ENCODE measurements at regions not wholly inside any gene's neighbourhood (a gene's known extent, or its start where the extent isn't known, plus 50 kb on each side); places are given as distances from the start of the nearest gene placed in this dataset.
"Not testable (repeated sequence)": the region's sequence is repeated elsewhere in the genome, so short reads cannot be mapped to it uniquely, and the experiment has no call there.

DNA sequence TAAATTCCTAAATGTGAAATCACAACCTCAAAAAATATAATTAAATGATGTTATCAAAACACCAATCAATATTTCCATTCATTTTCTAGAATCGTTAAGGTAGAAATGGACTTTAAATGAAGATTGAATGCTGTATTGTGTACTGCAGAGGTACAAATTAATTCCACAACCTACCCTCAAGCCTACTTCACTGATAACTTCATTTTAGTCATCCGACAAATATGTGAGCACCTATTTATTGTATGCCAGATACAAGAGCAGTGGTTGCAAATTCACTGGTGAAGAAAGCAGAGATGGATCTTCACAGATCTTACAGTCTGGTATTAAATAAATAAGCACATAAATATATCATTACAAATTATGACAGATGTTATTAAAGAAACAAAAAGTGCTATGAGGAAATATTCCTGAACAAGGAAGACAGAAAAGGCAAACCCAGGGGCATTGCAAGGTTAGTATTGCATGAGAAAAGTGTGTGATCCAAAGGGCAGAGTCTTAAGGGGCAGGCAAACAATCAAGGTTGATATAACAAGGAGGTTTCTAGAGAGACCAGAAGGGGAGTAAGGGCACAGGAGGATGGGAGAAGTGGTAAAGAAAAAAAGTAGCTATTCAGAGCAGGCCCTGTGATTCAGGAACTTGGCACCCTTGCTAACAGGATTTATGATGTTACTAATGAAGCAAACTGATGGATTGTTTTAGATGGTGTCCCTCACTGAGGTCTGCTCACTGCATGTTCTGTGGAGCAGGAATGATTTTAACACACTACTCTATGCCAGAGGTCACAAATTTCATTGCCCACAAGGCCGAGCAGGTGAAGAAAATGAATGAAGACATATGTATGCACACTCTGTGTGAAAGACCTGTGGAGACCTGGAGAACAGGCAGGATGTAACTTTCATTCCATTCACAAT lies 128.0 kb upstream of the CCDC150 start:
- Mint-ChIP-seq H3K36me3 (ENCODE audit: low read depth) (no peaks in the 10 kb centered on the region), H3K27me3 (peaks cover 19% of the 10 kb centered on the region), H3K4me3 (no peak overlapping the region), H3K9me3 (no peaks in the 10 kb centered on the region), H3K4me1 (no peaks in the 10 kb centered on the region), H3K27ac (no peak overlapping the region)
- DNase-seq = peak; percentile 33
- intact Hi-C loops (cut with micrococcal nuclease) = no loop called here

- H3K27me3 Mint-ChIP-seq = peaks cover 19% of the 10 kb centered on the region
- no peaks in the 10 kb centered on the region for H3K4me1 Mint-ChIP-seq
- H3K4me3 Mint-ChIP-seq = no peak overlapping the region
- no peaks in the 10 kb centered on the region for H3K36me3 Mint-ChIP-seq (ENCODE audit: low read depth)
- no peak overlapping the region for H3K27ac Mint-ChIP-seq
- no peaks in the 10 kb centered on the region for H3K9me3 Mint-ChIP-seq
- intact Hi-C loops (cut with micrococcal nuclease) = no loop called here
- peak; percentile 45 for DNase-seq
Measured at GRCh38 chr2:196513796-196514526, 125.6 kb upstream of the CCDC150 start.

- Mint-ChIP-seq H3K4me1 (no peaks in the 10 kb centered on the region), H3K9me3 (no peaks in the 10 kb centered on the region), H3K27me3 (peaks cover 19% of the 10 kb centered on the region), H3K27ac (no peak overlapping the region), H3K4me3 (no peak overlapping the region), H3K36me3 (ENCODE audit: low read depth) (no peaks in the 10 kb centered on the region)
- DNase-seq = peak; percentile 49
- intact Hi-C loops (cut with micrococcal nuclease) = no loop called here
Measured at GRCh38 chr2:196514641-196515040, 124.9 kb upstream of the CCDC150 start.

- H3K9me3 Mint-ChIP-seq = no peaks in the 10 kb centered on the region
- H3K4me1 Mint-ChIP-seq = no peaks in the 10 kb centered on the region
- no peaks in the 10 kb centered on the region for H3K36me3 Mint-ChIP-seq (ENCODE audit: low read depth)
- DNase-seq = peak; percentile 33
- intact Hi-C loops (cut with micrococcal nuclease) = no loop called here
- peaks cover 19% of the 10 kb centered on the region for H3K27me3 Mint-ChIP-seq
- no peak overlapping the region for H3K27ac Mint-ChIP-seq
- H3K4me3 Mint-ChIP-seq = no peak overlapping the region
Measured at GRCh38 chr2:196515051-196515450, 124.5 kb upstream of the CCDC150 start.

GRCh38 chr2:196515608-196516007 lies 123.9 kb upstream of the CCDC150 start:
- no peaks in the 10 kb centered on the region for H3K36me3 Mint-ChIP-seq (ENCODE audit: low read depth)
- DNase-seq = no peak
- no peak overlapping the region for H3K4me3 Mint-ChIP-seq
- no peaks in the 10 kb centered on the region for H3K9me3 Mint-ChIP-seq
- H3K4me1 Mint-ChIP-seq = no peaks in the 10 kb centered on the region
- peaks cover 16% of the 10 kb centered on the region for H3K27me3 Mint-ChIP-seq
- H3K27ac Mint-ChIP-seq = no peak overlapping the region
- intact Hi-C loops (cut with micrococcal nuclease) = no loop called here

DNA sequence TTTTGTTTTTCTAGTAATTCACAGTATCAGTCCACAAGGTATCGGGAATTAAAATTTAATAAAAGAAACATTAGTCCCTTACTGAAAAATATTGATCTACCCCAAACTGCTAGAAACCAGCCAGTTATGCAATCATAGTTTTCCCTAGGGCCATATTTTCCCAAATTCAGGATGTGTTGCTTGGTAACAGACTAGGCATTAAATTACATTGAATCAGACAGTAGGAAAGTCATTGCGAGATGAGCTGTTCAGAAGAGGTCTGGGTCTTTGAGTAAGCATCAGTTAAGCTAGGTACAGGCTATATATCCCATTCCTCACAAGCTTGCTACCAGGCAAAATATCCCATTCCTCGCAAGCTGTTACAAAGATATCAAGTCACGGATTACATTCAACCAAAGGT lies 123.0 kb upstream of the CCDC150 start:
- H3K27me3 Mint-ChIP-seq = peaks cover 15% of the 10 kb centered on the region
- peak; percentile 6 for DNase-seq
- no peaks in the 10 kb centered on the region for H3K9me3 Mint-ChIP-seq

DNA sequence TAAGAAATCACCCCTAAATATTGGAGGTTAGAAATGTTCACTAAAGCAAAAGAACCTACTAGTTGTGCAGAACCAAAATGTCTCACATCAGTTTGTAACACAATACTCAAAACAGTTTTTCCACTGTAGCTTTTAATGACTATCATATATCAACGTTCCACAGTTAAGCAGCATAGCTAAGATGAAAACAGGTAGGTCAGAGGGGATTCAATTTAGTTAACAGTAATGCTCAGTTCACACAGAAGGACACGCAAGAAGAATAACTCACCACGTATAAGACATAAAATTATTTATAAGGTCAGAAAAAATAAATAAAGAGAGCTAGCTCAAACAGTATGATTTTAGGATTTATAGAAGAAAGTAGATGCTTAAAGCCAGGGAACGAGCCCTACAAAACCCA lies 118.9 kb upstream of the CCDC150 start:
- no peaks in the 10 kb centered on the region for H3K9me3 Mint-ChIP-seq

More for the DNA sequence above, 123.0 kb upstream of the CCDC150 start:
- Mint-ChIP-seq H3K27ac (no peak overlapping the region), H3K36me3 (ENCODE audit: low read depth) (no peaks in the 10 kb centered on the region), H3K4me1 (no peaks in the 10 kb centered on the region), H3K4me3 (no peak overlapping the region)
- intact Hi-C loops (cut with micrococcal nuclease) = no loop called here

GRCh38 chr2:196526981-196527725 lies 112.4 kb upstream of the CCDC150 start:
- H3K4me1 Mint-ChIP-seq; H3K36me3 Mint-ChIP-seq (ENCODE audit: low read depth); H3K4me3 Mint-ChIP-seq; intact Hi-C loops (cut with micrococcal nuclease); H3K27ac Mint-ChIP-seq; H3K9me3 Mint-ChIP-seq; H3K27me3 Mint-ChIP-seq: not testable (repeated sequence)
- DNase-seq = peak; percentile 31

More for the DNA sequence above, 118.9 kb upstream of the CCDC150 start:
- Mint-ChIP-seq H3K4me3 (no peak overlapping the region), H3K36me3 (ENCODE audit: low read depth) (no peaks in the 10 kb centered on the region), H3K4me1 (no peaks in the 10 kb centered on the region), H3K27ac (no peak overlapping the region), H3K27me3 (peaks cover 12% of the 10 kb centered on the region)
- intact Hi-C loops (cut with micrococcal nuclease) = no loop called here
- no peak for DNase-seq

GRCh38 chr2:196528486-196529223 lies 110.9 kb upstream of the CCDC150 start:
- no peaks in the 10 kb centered on the region for H3K9me3 Mint-ChIP-seq
- peaks cover 15% of the 10 kb centered on the region for H3K4me1 Mint-ChIP-seq
- no peaks in the 10 kb centered on the region for H3K27me3 Mint-ChIP-seq
- no peak overlapping the region for H3K4me3 Mint-ChIP-seq
- peaks cover 1% of the 10 kb centered on the region for H3K36me3 Mint-ChIP-seq (ENCODE audit: low read depth)
- no peak overlapping the region for H3K27ac Mint-ChIP-seq
- DNase-seq = peak; percentile 54
- intact Hi-C loops (cut with micrococcal nuclease) = no loop called here

DNA sequence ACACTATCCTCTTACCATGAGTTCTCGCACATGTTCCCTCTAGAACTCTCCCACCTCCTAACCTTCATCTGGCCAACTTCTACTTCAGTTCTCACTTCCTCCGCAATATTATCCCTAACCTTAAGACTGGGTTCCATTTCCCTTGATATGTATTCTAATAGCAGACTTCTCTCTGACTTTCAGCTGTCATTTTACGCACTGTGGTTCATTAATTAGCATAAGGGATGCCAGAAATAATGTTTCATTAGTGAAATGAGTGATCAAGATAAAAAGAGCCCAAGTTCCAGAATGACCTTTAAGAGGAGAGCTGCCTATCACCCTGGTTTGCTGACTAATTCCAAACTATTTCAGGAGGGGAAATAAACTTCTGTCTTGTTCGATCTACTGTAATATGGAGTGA lies 108.6 kb upstream of the CCDC150 start:
- no peaks in the 10 kb centered on the region for H3K9me3 Mint-ChIP-seq
- peaks cover 23% of the 10 kb centered on the region for H3K4me1 Mint-ChIP-seq
- intact Hi-C loops (cut with micrococcal nuclease) = no loop called here
- H3K27me3 Mint-ChIP-seq = peaks cover 6% of the 10 kb centered on the region
- H3K27ac Mint-ChIP-seq = no peak overlapping the region
- no peak overlapping the region for H3K4me3 Mint-ChIP-seq
- peaks cover 1% of the 10 kb centered on the region for H3K36me3 Mint-ChIP-seq (ENCODE audit: low read depth)
- DNase-seq = no peak

DNA sequence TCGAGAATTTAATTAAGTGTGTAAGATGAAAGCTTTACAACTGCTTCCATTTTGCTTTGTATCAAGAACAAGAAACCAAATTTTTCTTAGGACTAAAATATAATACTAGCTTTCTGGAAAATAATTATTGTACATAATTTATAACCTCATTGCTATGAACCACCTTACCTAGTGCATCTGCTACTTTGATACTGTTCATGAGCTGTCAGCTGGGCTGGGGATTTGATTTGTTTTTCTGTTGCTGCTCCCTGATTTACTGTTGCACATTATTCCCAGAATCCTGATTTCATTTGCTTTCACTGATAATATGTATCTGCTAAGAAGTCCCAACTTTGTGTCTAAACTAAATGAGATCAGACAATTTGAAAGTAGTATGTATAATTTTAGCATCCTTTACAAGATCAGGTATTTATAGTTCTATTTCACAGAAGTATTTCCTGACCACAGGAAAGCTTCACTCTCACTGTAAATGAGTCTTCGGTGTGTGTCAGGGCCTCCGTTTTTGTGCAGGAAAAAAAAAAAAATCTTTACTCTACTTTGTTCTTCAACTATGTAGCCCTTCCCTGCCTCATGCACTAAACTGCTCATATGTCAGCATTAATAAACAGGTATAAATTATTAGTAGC lies 105.6 kb upstream of the CCDC150 start:
- Mint-ChIP-seq H3K4me1 (peaks cover 20% of the 10 kb centered on the region), H3K27me3 (peaks cover 9% of the 10 kb centered on the region), H3K27ac (no peak overlapping the region), H3K9me3 (no peaks in the 10 kb centered on the region), H3K36me3 (ENCODE audit: low read depth) (peaks cover 1% of the 10 kb centered on the region), H3K4me3 (peak overlapping the region; percentile 31)
- intact Hi-C loops (cut with micrococcal nuclease) = no loop called here
- peak; percentile 22 for DNase-seq

GRCh38 chr2:196534495-196534894 lies 105.0 kb upstream of the CCDC150 start:
- intact Hi-C loops (cut with micrococcal nuclease) = no loop called here
- H3K4me3 Mint-ChIP-seq = no peak overlapping the region
- no peak overlapping the region for H3K27ac Mint-ChIP-seq
- peaks cover 1% of the 10 kb centered on the region for H3K36me3 Mint-ChIP-seq (ENCODE audit: low read depth)
- no peak for DNase-seq
- H3K27me3 Mint-ChIP-seq = peaks cover 9% of the 10 kb centered on the region
- peaks cover 18% of the 10 kb centered on the region for H3K4me1 Mint-ChIP-seq
- H3K9me3 Mint-ChIP-seq = no peaks in the 10 kb centered on the region

- peaks cover 18% of the 10 kb centered on the region for H3K4me1 Mint-ChIP-seq
- no peak for DNase-seq
- H3K9me3 Mint-ChIP-seq = no peaks in the 10 kb centered on the region
- H3K27me3 Mint-ChIP-seq = peaks cover 9% of the 10 kb centered on the region
- no peak overlapping the region for H3K4me3 Mint-ChIP-seq
- peaks cover 1% of the 10 kb centered on the region for H3K36me3 Mint-ChIP-seq (ENCODE audit: low read depth)
- no peak overlapping the region for H3K27ac Mint-ChIP-seq
- intact Hi-C loops (cut with micrococcal nuclease) = no loop called here
Measured at GRCh38 chr2:196535061-196535460, 104.5 kb upstream of the CCDC150 start.

All from activated CD4-positive, alpha-beta T cell treated with anti-CD3 and anti-CD28 coated beads, Interleukin-2, amount 10 ng/mL, durations not matched to agents 24 days and 14 days (primary cell).